ENCODE measurements at regions not wholly inside any gene's neighbourhood (a gene's known extent, or its start where the extent isn't known, plus 50 kb on each side); places are given as distances from the start of the nearest gene placed in this dataset.

DNA sequence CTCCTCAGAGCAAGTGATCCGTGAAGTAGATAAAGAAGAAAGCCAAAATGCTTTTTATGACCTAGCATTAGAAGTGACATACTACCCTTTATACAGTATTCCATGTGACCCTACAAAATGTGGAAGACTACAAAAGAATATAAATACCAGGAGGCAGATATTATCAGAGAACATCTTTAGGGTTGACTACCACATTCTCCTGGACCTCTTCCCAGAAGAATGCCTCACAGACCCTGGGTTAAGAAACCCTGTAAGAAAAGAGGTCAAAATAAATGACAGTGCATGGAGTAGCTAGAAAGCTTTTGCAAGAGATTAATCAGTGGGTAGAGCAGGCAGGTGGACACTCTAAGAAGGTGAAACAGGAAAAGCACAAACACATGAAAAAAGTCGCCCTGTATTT is 69.2 kb downstream of the FANCF start:
- TF ChIP-seq, protein P1, sequence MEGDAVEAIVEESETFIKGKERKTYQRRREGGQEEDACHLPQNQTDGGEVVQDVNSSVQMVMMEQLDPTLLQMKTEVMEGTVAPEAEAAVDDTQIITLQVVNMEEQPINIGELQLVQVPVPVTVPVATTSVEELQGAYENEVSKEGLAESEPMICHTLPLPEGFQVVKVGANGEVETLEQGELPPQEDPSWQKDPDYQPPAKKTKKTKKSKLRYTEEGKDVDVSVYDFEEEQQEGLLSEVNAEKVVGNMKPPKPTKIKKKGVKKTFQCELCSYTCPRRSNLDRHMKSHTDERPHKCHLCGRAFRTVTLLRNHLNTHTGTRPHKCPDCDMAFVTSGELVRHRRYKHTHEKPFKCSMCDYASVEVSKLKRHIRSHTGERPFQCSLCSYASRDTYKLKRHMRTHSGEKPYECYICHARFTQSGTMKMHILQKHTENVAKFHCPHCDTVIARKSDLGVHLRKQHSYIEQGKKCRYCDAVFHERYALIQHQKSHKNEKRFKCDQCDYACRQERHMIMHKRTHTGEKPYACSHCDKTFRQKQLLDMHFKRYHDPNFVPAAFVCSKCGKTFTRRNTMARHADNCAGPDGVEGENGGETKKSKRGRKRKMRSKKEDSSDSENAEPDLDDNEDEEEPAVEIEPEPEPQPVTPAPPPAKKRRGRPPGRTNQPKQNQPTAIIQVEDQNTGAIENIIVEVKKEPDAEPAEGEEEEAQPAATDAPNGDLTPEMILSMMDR (IDR thresholded peaks at IDR 0.05; ENCODE audit: unreplicated experiment): no peak
- H3K27me3 Mint-ChIP-seq (ENCODE audit: unreplicated experiment): no peaks in the 10 kb centered on the region
- no peak for DNase-seq (ENCODE audit: low spot score)

DNA sequence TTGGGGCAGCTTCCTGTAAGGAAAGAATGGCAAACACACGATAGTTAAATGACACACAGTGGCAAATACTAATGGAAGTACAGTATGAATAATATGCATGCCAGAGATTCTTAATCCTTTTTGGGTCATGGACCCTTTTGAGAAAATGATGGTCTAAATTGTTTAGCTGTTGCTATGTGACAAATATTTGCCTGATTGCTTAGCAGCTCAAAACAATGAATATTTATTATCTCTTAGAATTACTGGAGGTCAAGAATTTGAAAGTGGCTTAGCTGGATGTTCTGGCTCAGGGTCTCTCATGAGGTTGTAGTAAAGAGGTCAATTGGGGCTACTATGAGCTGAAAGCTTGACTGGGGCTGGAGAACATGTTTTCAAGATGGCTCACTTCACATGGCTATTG is 69.7 kb downstream of the FANCF start:
- Mint-ChIP-seq H3K36me3 (ENCODE audit: low read depth, unreplicated experiment) (no peaks in the 10 kb centered on the region), H3K4me1 (ENCODE audit: unreplicated experiment) (no peaks in the 10 kb centered on the region), H3K9me3 (ENCODE audit: unreplicated experiment) (no peaks in the 10 kb centered on the region), H3K4me3 (ENCODE audit: unreplicated experiment) (no peak overlapping the region), H3K27me3 (ENCODE audit: unreplicated experiment) (no peaks in the 10 kb centered on the region), H3K27ac (ENCODE audit: unreplicated experiment) (no peak overlapping the region)
- TF ChIP-seq, protein P1 (IDR thresholded peaks at IDR 0.05; ENCODE audit: unreplicated experiment): no peak
- DNase-seq (ENCODE audit: low spot score): no peak

More for the DNA sequence above, 69.2 kb downstream of the FANCF start:
- Mint-ChIP-seq H3K4me3 (ENCODE audit: unreplicated experiment) (no peak overlapping the region), H3K27ac (ENCODE audit: unreplicated experiment) (no peak overlapping the region), H3K9me3 (ENCODE audit: unreplicated experiment) (no peaks in the 10 kb centered on the region), H3K36me3 (ENCODE audit: low read depth, unreplicated experiment) (no peaks in the 10 kb centered on the region), H3K4me1 (ENCODE audit: unreplicated experiment) (no peaks in the 10 kb centered on the region)

DNA sequence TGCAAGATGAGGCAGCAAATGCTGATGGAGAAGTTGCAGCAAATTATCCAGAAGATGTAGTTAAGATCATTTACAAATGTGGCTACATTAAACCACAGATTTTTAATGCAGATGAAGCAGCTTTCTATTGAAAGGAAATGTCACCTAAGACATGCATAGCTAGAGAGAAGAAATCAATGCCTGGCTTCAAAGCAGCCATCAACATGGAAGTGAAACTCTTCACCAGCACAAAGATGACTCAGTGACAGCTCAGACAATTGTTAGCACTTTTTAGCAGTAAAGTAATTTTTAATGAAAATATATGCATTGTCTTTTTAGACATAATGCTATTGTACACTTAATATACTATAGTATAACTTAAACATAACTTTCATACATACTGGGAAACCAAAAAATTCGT is 71.4 kb downstream of the FANCF start:
- H3K9me3 Mint-ChIP-seq (ENCODE audit: unreplicated experiment): no peaks in the 10 kb centered on the region
- no peaks in the 10 kb centered on the region for H3K27me3 Mint-ChIP-seq (ENCODE audit: unreplicated experiment)
- no peak overlapping the region for H3K27ac Mint-ChIP-seq (ENCODE audit: unreplicated experiment)

DNA sequence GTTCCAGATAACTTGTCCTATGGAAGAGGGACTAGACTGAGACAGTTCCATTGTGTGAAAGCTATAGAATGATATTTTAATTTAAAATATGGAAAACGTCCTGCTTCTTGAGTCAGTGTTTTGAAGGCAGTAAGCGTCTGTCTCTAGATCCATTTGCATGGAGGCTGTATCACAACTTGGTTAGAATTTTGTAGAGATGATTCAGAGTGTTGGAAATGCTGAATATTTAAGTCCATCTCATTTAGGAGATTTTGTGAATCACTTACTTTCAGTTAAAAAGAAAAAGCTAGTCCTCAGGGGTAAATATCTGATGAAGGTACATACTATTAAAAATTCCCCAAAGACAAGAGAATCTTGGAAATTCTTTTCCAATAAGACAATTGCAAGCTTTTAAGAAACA is 72.7 kb downstream of the FANCF start:
- Mint-ChIP-seq H3K4me3 (ENCODE audit: unreplicated experiment) (no peak overlapping the region), H3K36me3 (ENCODE audit: low read depth, unreplicated experiment) (no peaks in the 10 kb centered on the region), H3K9me3 (ENCODE audit: unreplicated experiment) (no peaks in the 10 kb centered on the region), H3K27me3 (ENCODE audit: unreplicated experiment) (no peaks in the 10 kb centered on the region), H3K4me1 (ENCODE audit: unreplicated experiment) (no peaks in the 10 kb centered on the region), H3K27ac (ENCODE audit: unreplicated experiment) (no peak overlapping the region)
- DNase-seq (ENCODE audit: low spot score): no peak
- TF ChIP-seq, protein P1 (IDR thresholded peaks at IDR 0.05; ENCODE audit: unreplicated experiment): no peak

More for the DNA sequence above, 71.4 kb downstream of the FANCF start:
- no peaks in the 10 kb centered on the region for H3K36me3 Mint-ChIP-seq (ENCODE audit: low read depth, unreplicated experiment)
- TF ChIP-seq, protein P1 (IDR thresholded peaks at IDR 0.05; ENCODE audit: unreplicated experiment): no peak
- no peak for DNase-seq (ENCODE audit: low spot score)
- H3K4me1 Mint-ChIP-seq (ENCODE audit: unreplicated experiment): no peaks in the 10 kb centered on the region
- no peak overlapping the region for H3K4me3 Mint-ChIP-seq (ENCODE audit: unreplicated experiment)

DNA sequence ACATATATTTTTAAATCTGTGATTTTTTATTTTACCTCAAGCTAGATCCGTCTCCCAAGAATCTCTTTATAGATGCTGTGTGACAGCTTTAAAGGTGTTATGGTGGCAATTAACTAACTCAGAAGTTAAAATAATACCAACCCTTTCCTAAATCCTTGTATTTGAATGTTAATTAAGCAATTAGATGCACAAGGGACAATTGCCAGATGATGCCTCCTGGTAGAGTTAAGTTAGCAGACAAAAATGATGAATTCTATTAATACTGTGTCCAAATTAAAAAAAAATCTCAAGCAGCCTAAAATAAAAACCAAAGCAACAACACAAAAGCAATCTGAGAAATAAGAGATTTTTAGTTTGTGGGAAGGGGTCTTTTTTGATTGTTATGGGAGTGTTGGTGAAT is 78.9 kb downstream of the FANCF start:
- TF ChIP-seq, protein P1 (IDR thresholded peaks at IDR 0.05; ENCODE audit: unreplicated experiment): no peak
- Mint-ChIP-seq H3K9me3 (ENCODE audit: unreplicated experiment) (no peaks in the 10 kb centered on the region), H3K27ac (ENCODE audit: unreplicated experiment) (no peak overlapping the region), H3K4me1 (ENCODE audit: unreplicated experiment) (no peaks in the 10 kb centered on the region), H3K27me3 (ENCODE audit: unreplicated experiment) (no peaks in the 10 kb centered on the region), H3K36me3 (ENCODE audit: low read depth, unreplicated experiment) (no peaks in the 10 kb centered on the region), H3K4me3 (ENCODE audit: unreplicated experiment) (no peak overlapping the region)
- DNase-seq (ENCODE audit: low spot score): no peak

Measured in endothelial cell (in vitro differentiated cells).